ENCODE measurements at regions not wholly inside any gene's neighbourhood (a gene's known extent, or its start where the extent isn't known, plus 50 kb on each side); places are given as distances from the start of the nearest gene placed in this dataset.

GRCh38 chr17:31798205-31798724, 60.8 kb downstream of the COPRS start:
- no peak for TF ChIP-seq MTA1 (IDR thresholded peaks at IDR 0.05; ENCODE audit: borderline replicate concordance)
- TF ChIP-seq CTCF (IDR thresholded peaks at IDR 0.05 in 2 of 3, conservative IDR thresholded peaks at IDR 0.05 in 1 of 3; ENCODE audit: insufficient read depth in 2 of 3, low read depth in 1 of 3, low read length in 3 of 3): no peak
- TF ChIP-seq SMAD3 (CRISPR knock-in tag; conservative IDR thresholded peaks at IDR 0.05): no peak
- TF ChIP-seq E2F5 (CRISPR knock-in tag; IDR thresholded peaks at IDR 0.05): no peak
- no peak for TF ChIP-seq CHD1 (IDR thresholded peaks at IDR 0.05; ENCODE audit: low read length)
- TF ChIP-seq POLR2A (conservative IDR thresholded peaks at IDR 0.05): no peak
- TF ChIP-seq CC2D1A (IDR thresholded peaks at IDR 0.05): no peak
- no peak for TF ChIP-seq ZNF121 (CRISPR knock-in tag; conservative IDR thresholded peaks at IDR 0.05)
- no peak for TF ChIP-seq KAT7 (CRISPR knock-in tag; IDR thresholded peaks at IDR 0.05; ENCODE audit: borderline replicate concordance)
- no peak for TF ChIP-seq YY1 (IDR thresholded peaks at IDR 0.05; ENCODE audit: borderline replicate concordance in 1 of 3, control insufficient read depth in 1 of 3, extremely low read depth in 1 of 3, insufficient read depth in 3 of 3, insufficient read length in 1 of 3, insufficient replicate concordance in 2 of 3, low read depth in 1 of 3, low read length in 2 of 3)
- no peak for TF ChIP-seq GTF2F1 (IDR thresholded peaks at IDR 0.05; ENCODE audit: low read depth, low read length)
- no peak for TF ChIP-seq ETV6 (IDR thresholded peaks at IDR 0.05; ENCODE audit: borderline replicate concordance in 1 of 2, low read depth in 2 of 2, low read length in 1 of 2)
- TF ChIP-seq ETV6 (CRISPR knock-in tag; IDR thresholded peaks at IDR 0.05; ENCODE audit: borderline replicate concordance): no peak
